GM12874 (cell line): ENCODE measurements at regions not wholly inside any gene's neighbourhood (a gene's known extent, or its start where the extent isn't known, plus 50 kb on each side); places are given as distances from the start of the nearest gene placed in this dataset.

ENCODE experiments used
- CTCF ChIP-seq: IDR thresholded peaks from 2 replicates; pipeline ENCODE4 v1.5.1; 2011; ENCODE audit warnings: low read depth, mild to moderate bottlenecking, control low read depth, low read length, moderate library complexity; ENCODE audit not compliant: insufficient read depth

DNA sequence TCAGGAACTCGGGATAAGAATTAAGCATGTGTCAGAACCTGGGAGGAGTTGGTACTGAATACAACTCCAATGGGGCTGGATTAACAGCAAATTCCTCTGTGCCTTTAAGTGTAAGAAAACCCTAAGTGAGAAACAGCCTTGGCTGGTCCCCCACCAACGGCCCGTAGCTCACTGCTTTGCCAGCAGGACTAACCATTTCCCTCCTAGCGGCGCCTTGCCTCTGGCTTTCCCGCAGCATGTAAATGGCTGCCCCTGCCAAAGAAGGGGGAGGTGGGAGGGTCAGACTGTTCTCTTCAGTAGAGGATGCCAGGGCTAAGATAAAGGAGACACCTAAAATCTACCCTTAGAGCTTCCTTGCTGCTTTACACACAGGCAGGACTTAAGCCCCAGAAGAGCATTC lies 51.0 kb upstream of the SH3GL3 start:
- no peak for TF ChIP-seq CTCF
